Loucy (cell line): ENCODE measurements at regions not wholly inside any gene's neighbourhood (a gene's known extent, or its start where the extent isn't known, plus 50 kb on each side); places are given as distances from the start of the nearest gene placed in this dataset.
"Not testable (repeated sequence)": the region's sequence is repeated elsewhere in the genome, so short reads cannot be mapped to it uniquely, and the experiment has no call there.

Experiments
- H2AFZ ChIP-seq: fragments of 200-600 bp; sonication (generic); 2 replicates; pipeline ENCODE4 v1.6.0; 2016; ENCODE audit warnings: antibody characterized with exemption, mild to moderate bottlenecking, low read length, moderate library complexity
- H3F3A ChIP-seq: fragments of 200-600 bp; 2 replicates; pipeline ENCODE4 v1.6.0; 2016; ENCODE audit warnings: antibody characterized with exemption, low read depth, mild to moderate bottlenecking
- H3K27me3 ChIP-seq: fragments of 200-600 bp; sonication (generic); 2 replicates; pipeline ENCODE4 v1.6.1; 2014; ENCODE audit warnings: low read length, mild to moderate bottlenecking; ENCODE audit not compliant: insufficient read depth, poor library complexity, severe bottlenecking
- H3K36me3 ChIP-seq: fragments of 200-600 bp; sonication (generic); 2 replicates; pipeline ENCODE4 v1.6.1; 2016; ENCODE audit warnings: low read length; ENCODE audit not compliant: insufficient read depth
- H3K4me1 ChIP-seq: fragments of 200-600 bp; sonication (generic); 2 replicates; pipeline ENCODE4 v1.5.1; 2014; ENCODE audit warnings: low read length, mild to moderate bottlenecking; ENCODE audit not compliant: insufficient read depth, poor library complexity, severe bottlenecking
- H3K4me2 ChIP-seq: fragments of 200-600 bp; sonication (generic); 2 replicates; pipeline ENCODE4 v1.6.0; 2014; ENCODE audit warnings: antibody characterized with exemption, low read length, low read depth, mild to moderate bottlenecking; ENCODE audit not compliant: poor library complexity, severe bottlenecking
- H3K4me3 ChIP-seq: fragments of 200-600 bp; sonication (generic); 2 replicates; pipeline ENCODE4 v1.5.1; 2014; ENCODE audit warnings: low read length, mild to moderate bottlenecking, mixed read lengths; ENCODE audit not compliant: poor library complexity, severe bottlenecking
- H3K79me2 ChIP-seq: fragments of 200-600 bp; sonication (generic); 2 replicates; pipeline ENCODE4 v1.6.1; 2014; ENCODE audit warnings: low read length; ENCODE audit not compliant: insufficient read depth
- H3K9ac ChIP-seq: fragments of 200-600 bp; sonication (generic); 2 replicates; pipeline ENCODE4 v1.6.0; 2014; ENCODE audit warnings: mild to moderate bottlenecking, low read depth, low read length, moderate library complexity; ENCODE audit not compliant: poor library complexity, severe bottlenecking
- H3K9me2 ChIP-seq: fragments of 200-600 bp; sonication (generic); replicated peaks from 2 replicates; pipeline ENCODE4 v1.6.1; 2016; ENCODE audit warnings: low read depth, low read length, mixed read lengths
- H3K9me3 ChIP-seq: fragments of 200-600 bp; sonication (generic); 2 replicates; pipeline ENCODE4 v1.6.1; 2014; ENCODE audit warnings: mild to moderate bottlenecking, antibody characterized with exemption, low read length, low read depth; ENCODE audit not compliant: insufficient read depth
- H4K20me1 ChIP-seq: fragments of 200-600 bp; sonication (generic); 2 replicates; pipeline ENCODE4 v1.6.0; 2014; ENCODE audit warnings: antibody characterized with exemption, low read length, mild to moderate bottlenecking; ENCODE audit not compliant: insufficient read depth, poor library complexity, severe bottlenecking
- EZH2phosphoT487 ChIP-seq: fragments of 200-600 bp; IDR thresholded peaks from 2 replicates; pipeline ENCODE4 v1.6.1; 2018; ENCODE audit warnings: antibody characterized with exemption, mild to moderate bottlenecking, moderate library complexity, borderline replicate concordance
- TF ChIP-seq, protein P1 (sequence below): fragments of 200-600 bp; sonication (generic); conservative IDR thresholded peaks from 2 replicates; pipeline ENCODE4 v1.5.1; 2014; ENCODE audit warnings: mild to moderate bottlenecking, antibody characterized with exemption, low read length

DNA sequence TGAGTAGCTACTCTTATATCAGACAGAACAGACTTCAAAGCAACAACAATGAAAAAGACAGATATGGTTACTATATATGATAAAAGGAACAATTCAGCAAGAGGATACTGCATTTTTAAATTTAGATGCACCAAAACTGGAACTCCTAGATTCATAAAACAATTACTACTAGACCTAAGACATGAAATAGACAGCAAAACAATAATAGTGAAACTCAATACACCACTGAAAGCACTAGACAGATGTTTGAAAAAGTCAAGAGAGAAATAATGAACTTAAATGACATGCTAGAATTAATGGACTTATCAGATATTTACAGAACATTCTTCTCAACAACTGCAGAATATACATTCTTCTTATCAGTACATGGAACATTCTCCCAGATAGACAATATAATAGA, 99.5 kb upstream of the ITM2A start:
- no peak overlapping the region for H3K9ac ChIP-seq
- no peak for TF ChIP-seq EZH2phosphoT487
- TF ChIP-seq, protein P1, sequence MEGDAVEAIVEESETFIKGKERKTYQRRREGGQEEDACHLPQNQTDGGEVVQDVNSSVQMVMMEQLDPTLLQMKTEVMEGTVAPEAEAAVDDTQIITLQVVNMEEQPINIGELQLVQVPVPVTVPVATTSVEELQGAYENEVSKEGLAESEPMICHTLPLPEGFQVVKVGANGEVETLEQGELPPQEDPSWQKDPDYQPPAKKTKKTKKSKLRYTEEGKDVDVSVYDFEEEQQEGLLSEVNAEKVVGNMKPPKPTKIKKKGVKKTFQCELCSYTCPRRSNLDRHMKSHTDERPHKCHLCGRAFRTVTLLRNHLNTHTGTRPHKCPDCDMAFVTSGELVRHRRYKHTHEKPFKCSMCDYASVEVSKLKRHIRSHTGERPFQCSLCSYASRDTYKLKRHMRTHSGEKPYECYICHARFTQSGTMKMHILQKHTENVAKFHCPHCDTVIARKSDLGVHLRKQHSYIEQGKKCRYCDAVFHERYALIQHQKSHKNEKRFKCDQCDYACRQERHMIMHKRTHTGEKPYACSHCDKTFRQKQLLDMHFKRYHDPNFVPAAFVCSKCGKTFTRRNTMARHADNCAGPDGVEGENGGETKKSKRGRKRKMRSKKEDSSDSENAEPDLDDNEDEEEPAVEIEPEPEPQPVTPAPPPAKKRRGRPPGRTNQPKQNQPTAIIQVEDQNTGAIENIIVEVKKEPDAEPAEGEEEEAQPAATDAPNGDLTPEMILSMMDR: no peak
- no peaks in the 10 kb centered on the region for H3K9me2 ChIP-seq
- H4K20me1 ChIP-seq: no peaks in the 10 kb centered on the region
- no peaks in the 10 kb centered on the region for H3K36me3 ChIP-seq
- H3F3A ChIP-seq: no peaks in the 10 kb centered on the region
- H3K4me2 ChIP-seq: no peak overlapping the region
- no peak overlapping the region for H3K4me3 ChIP-seq
- no peaks in the 10 kb centered on the region for H3K27me3 ChIP-seq
- H3K4me1 ChIP-seq: no peaks in the 10 kb centered on the region
- H2AFZ ChIP-seq: no peak overlapping the region
- H3K9me3 ChIP-seq: no peaks in the 10 kb centered on the region
- no peaks in the 10 kb centered on the region for H3K79me2 ChIP-seq

DNA sequence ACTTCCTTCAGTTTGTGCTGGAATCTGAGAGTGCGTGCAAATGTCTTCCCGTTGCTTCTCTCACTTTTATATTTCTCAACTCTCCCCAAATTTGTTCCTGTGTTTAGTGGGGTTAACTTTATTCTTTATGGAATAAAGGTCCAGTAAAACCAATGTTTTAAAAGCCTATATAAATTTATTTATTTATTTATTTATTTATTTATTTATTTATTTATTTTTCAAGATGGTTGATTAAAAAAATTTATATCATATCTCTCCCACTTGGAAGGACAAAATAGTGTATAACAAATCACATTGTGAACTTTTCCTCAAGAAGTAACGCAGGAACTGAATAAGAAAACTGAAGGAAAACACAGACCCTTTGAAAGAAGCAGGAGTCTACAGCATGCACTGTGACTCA, 95.3 kb upstream of the ITM2A start:
- H3K27me3 ChIP-seq: no peaks in the 10 kb centered on the region
- no peaks in the 10 kb centered on the region for H3K79me2 ChIP-seq
- no peak overlapping the region for H3K4me2 ChIP-seq
- no peak overlapping the region for H3K4me3 ChIP-seq
- H3F3A ChIP-seq: no peaks in the 10 kb centered on the region
- no peak for TF ChIP-seq EZH2phosphoT487
- TF ChIP-seq, protein P1: no peak
- H4K20me1 ChIP-seq: no peaks in the 10 kb centered on the region
- H3K4me1 ChIP-seq: no peaks in the 10 kb centered on the region
- no peak overlapping the region for H2AFZ ChIP-seq
- H3K36me3 ChIP-seq: no peaks in the 10 kb centered on the region
- H3K9me2 ChIP-seq: no peaks in the 10 kb centered on the region
- no peaks in the 10 kb centered on the region for H3K9me3 ChIP-seq
- H3K9ac ChIP-seq: no peak overlapping the region

DNA sequence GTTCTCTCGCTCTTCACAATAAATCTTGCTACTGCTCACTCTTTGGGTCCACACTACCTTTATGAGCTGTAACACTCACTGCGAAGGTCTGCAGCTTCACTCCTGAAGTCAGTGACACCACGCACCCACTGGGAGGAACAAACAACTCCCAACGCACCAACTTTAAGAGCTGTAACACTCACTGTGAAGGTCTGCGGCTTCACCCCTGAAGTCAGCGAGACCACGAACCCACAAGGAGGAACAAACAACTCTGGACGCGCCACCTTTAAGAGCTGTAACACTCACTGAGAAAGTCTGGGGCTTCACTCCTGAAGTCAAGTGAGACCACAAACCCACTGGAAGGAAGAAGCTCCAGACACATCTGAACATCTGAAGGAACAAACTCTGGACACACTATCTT, 89.5 kb upstream of the ITM2A start:
- H3K9me2 ChIP-seq, H3K9me3 ChIP-seq, H3K4me1 ChIP-seq, H3K4me2 ChIP-seq, H3K9ac ChIP-seq, H3F3A ChIP-seq, H4K20me1 ChIP-seq, H3K79me2 ChIP-seq, H2AFZ ChIP-seq, H3K4me3 ChIP-seq, H3K36me3 ChIP-seq, H3K27me3 ChIP-seq: not testable (repeated sequence)

DNA sequence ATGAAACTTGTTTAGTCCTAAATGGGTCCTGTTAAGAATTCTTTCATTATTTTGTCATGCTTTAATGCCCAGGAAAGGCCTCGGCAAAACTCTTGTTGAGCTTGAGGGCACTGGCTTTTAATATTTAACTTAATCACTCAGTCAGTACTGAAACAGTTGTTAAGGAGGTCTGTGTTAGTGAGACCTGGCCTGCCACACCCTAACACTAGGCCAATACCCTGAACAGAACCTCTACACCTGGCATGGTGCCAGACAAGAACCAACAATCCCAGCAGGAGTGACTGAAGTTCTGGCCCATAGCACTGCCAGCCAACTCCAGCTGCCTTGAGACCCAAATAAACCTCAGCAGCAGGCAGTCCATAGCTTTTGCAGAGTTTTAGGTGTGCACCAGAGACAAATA, 85.7 kb upstream of the ITM2A start:
- no peak for TF ChIP-seq EZH2phosphoT487
- TF ChIP-seq, protein P1: no peak
- Histone ChIP-seq H3F3A (no peaks in the 10 kb centered on the region), H3K4me1 (no peaks in the 10 kb centered on the region), H2AFZ (no peak overlapping the region), H3K4me2 (no peak overlapping the region), H3K27me3 (no peaks in the 10 kb centered on the region), H4K20me1 (no peaks in the 10 kb centered on the region), H3K9me3 (no peaks in the 10 kb centered on the region), H3K4me3 (no peak overlapping the region), H3K79me2 (no peaks in the 10 kb centered on the region), H3K9me2 (no peaks in the 10 kb centered on the region), H3K36me3 (no peaks in the 10 kb centered on the region), H3K9ac (no peak overlapping the region)
